ENCODE measurements at regions not wholly inside any gene's neighbourhood (a gene's known extent, or its start where the extent isn't known, plus 50 kb on each side); places are given as distances from the start of the nearest gene placed in this dataset.

DNA sequence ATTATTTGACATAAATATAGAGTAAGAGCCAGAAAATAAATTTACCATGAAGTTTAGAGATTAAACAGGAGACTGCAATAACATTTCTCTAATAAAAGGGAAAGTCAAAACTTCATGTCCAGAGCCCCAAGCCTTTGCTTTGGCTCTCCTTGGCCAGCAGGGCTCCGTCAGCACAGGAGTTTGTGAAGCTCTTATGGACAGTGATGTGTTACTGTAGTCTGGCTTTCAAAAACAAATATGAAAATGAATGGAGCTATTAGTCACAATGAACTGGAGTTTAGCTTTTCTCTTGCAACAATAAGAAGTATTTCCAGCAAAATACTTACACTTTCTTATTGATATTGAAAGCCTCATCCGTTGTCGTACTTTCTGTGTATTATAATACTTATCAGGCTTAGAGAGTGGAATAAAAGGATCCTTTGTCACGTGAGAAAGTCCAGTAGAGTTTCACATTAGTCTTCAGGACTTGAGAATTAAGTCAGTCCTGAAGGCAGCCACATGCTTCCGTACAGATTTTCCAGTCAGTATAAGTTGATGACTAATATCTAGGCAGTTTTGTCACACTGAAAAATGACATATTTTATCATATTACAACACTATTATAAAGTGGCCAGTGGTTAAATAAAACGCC, 117.0 kb upstream of the PRL start:
- no peak overlapping the region for H3K4me3 ChIP-seq (ENCODE audit: low read depth, low read length)
- TF ChIP-seq, protein P1, sequence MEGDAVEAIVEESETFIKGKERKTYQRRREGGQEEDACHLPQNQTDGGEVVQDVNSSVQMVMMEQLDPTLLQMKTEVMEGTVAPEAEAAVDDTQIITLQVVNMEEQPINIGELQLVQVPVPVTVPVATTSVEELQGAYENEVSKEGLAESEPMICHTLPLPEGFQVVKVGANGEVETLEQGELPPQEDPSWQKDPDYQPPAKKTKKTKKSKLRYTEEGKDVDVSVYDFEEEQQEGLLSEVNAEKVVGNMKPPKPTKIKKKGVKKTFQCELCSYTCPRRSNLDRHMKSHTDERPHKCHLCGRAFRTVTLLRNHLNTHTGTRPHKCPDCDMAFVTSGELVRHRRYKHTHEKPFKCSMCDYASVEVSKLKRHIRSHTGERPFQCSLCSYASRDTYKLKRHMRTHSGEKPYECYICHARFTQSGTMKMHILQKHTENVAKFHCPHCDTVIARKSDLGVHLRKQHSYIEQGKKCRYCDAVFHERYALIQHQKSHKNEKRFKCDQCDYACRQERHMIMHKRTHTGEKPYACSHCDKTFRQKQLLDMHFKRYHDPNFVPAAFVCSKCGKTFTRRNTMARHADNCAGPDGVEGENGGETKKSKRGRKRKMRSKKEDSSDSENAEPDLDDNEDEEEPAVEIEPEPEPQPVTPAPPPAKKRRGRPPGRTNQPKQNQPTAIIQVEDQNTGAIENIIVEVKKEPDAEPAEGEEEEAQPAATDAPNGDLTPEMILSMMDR (IDR thresholded peaks at IDR 0.05; ENCODE audit: insufficient read depth, low read depth, low read length), result no peak
- DNase-seq (ENCODE audit: low read depth), result peak; percentile 19

DNA sequence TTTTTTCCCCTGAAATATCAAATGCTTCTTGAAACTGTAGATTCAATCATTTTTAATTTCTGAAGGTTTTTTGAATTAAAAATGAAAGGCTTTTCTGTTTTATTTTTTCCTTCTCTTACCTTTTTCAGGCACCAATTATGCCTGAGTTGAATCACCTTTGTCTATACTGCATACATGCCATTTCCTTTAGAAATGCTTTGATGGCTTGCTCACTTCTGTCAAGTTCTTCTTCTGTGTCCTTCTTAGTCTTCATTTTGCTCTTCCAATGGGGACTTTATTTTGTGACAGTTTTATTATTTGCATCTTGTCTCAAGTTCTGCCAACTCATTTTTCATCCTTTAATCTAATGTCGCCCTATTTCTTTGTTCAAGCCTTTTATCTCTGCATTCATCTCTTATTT, 121.9 kb upstream of the PRL start:
- DNase-seq (ENCODE audit: low read depth), result no peak
- H3K4me3 ChIP-seq (ENCODE audit: low read depth, low read length), result no peak overlapping the region
- TF ChIP-seq, protein P1 (IDR thresholded peaks at IDR 0.05; ENCODE audit: insufficient read depth, low read depth, low read length), result no peak

DNA sequence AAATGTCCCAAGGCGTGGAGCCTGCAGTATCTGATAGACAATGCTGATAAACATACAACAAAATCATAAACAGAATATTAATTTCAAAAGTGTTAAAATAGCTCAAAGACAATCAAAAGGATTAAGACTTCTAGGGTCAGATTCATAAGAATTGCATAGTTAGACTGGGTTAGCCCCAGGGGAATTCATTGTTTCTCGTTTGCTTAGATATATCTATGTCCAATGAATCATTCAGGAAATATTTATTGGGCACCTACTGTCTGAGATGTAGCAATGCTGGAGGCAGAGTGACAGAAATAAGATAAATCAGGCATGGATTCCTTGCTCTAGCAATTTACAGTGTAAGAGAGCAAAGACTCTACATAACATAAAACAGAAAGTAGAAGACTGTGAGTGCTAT, 124.4 kb upstream of the PRL start:
- DNase-seq (ENCODE audit: low read depth), result peak; percentile 9
- TF ChIP-seq, protein P1 (IDR thresholded peaks at IDR 0.05; ENCODE audit: insufficient read depth, low read depth, low read length), result no peak
- no peak overlapping the region for H3K4me3 ChIP-seq (ENCODE audit: low read depth, low read length)

DNA sequence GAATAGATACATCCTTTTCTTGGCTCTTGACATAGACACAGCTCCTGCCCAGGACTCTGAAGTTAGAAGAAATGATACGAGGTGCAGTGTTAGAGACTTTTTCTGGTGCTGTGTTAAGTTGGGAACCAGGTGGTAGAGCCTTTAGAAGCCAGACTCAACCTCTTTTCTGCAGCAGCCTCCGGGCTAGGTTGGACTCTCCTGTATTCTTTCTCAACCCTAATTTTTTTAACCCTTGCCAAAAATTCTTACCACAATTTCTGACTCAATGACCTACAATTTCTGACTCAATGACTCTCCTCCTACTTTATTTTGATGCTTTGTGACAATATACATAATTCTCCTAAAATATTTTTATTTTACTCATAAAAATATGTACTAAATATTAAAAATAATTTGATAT, 127.4 kb upstream of the PRL start:
- TF ChIP-seq, protein P1 (IDR thresholded peaks at IDR 0.05; ENCODE audit: insufficient read depth, low read depth, low read length), result no peak
- DNase-seq (ENCODE audit: low read depth), result no peak

DNA sequence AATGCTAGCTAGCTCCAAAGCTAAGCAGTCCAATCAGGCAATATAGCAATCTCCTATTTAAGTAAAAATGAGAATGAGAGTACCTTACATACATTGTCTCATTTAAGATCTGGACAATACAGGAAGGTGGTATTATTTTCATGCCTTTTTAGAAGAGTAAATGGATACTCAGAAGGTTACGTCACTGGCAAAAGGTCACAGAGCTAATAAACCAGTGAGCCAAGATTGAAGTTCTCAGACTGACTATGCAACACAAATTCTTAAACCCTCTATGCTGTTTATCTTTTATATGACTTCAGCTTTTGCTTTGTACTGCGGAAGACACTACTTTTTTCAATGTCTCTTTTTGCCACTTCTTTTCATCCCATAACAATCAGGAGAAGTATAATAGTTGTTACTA, 135.2 kb upstream of the PRL start:
- H3K4me3 ChIP-seq (ENCODE audit: low read depth, low read length), result no peak overlapping the region
- TF ChIP-seq, protein P1 (IDR thresholded peaks at IDR 0.05; ENCODE audit: insufficient read depth, low read depth, low read length), result no peak
- DNase-seq (ENCODE audit: low read depth), result peak; percentile 7

More for the DNA sequence above, 127.4 kb upstream of the PRL start:
- H3K4me3 ChIP-seq (ENCODE audit: low read depth, low read length), result no peak overlapping the region

DNA sequence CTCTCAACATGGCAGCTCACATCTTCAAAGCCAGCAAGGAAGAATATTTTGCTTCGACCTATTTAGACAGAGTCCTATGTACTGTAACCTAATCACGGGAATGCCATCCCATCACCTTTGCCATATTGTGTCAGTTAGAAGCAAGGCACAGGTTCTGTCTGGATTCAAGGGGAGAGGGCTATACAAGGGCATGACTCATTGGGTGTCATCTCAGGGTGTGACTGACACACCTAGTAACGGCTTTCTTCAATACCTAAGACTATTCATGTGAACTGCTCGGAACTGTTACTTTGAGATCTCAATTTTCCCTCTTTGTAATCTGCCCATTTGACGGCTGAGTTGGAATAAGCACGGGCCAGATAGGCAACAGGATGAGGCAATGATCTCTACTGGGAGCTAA, 135.6 kb upstream of the HDGFL1 start:
- TF ChIP-seq, protein P1 (IDR thresholded peaks at IDR 0.05; ENCODE audit: insufficient read depth, low read depth, low read length), result no peak

DNA sequence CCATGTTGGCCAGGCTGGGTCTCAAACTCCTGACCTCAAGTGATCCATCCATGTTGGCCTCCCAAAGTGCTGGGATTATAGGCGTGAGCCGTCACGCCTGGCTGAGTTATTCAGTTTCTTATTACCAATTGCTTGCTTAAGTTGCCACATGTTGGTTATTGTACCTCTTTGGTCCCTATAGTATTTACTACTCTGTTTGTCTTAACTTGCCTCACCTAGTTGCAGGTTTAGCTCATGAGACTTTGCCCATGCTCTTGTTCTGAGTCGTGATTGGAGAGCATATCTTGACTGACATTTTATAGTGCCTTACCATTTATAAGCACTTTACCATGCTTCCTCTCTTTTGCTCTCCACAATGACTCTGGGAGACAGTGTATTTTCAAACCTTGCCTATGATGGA, 134.2 kb upstream of the HDGFL1 start:
- TF ChIP-seq, protein P1 (IDR thresholded peaks at IDR 0.05; ENCODE audit: insufficient read depth, low read depth, low read length), result no peak
- H3K4me3 ChIP-seq (ENCODE audit: low read depth, low read length), result no peak overlapping the region
- DNase-seq (ENCODE audit: low read depth), result no peak

More for the DNA sequence above, 135.6 kb upstream of the HDGFL1 start:
- no peak for DNase-seq (ENCODE audit: low read depth)
- no peak overlapping the region for H3K4me3 ChIP-seq (ENCODE audit: low read depth, low read length)

Measured in fibroblast of villous mesenchyme (primary cell).